Posterior cingulate gyrus (tissue), 11 donors: ENCODE measurements at regions not wholly inside any gene's neighbourhood (a gene's known extent, or its start where the extent isn't known, plus 50 kb on each side); places are given as distances from the start of the nearest gene placed in this dataset.

Experiments
- DNase-seq, 10 donors: peaks; one replicate each; pipeline versions ENCODE4 v3.0.0 to v3.0.0-alpha.2; 2020 to 2021; ENCODE audit warnings: mixed read lengths in 3 of 10
- intact Hi-C: fragments of 100-400 bp; cut with DNase I; formaldehyde crosslinking; loops from one replicate; pipeline ENCODE4 v1.15.1; 2023

DNA sequence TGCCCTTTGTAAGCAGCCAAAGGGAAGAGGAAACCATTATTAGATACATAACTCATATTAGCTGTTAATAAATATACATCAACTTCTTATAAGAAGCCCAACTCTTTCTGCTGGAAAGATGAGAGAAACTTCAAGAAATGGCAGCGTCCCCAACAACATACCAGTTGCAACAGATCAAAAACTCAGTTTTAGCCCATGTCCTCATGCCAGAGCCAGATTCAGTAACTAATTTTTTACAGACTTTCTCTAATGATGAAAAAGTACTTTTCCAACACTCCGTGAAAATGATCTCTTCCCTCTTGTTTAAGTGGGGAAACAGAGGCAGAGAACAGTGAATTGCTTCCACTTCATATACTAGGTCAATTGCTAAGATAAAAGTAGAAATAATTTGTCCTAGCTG is 206.8 kb upstream of the NUDT4 start:
- intact Hi-C loops: loop anchor here (10.0 kb wide), 1 partner anchor 194 kb away; no protein-coding TSS in a partner anchor
- no peak for DNase-seq

DNA sequence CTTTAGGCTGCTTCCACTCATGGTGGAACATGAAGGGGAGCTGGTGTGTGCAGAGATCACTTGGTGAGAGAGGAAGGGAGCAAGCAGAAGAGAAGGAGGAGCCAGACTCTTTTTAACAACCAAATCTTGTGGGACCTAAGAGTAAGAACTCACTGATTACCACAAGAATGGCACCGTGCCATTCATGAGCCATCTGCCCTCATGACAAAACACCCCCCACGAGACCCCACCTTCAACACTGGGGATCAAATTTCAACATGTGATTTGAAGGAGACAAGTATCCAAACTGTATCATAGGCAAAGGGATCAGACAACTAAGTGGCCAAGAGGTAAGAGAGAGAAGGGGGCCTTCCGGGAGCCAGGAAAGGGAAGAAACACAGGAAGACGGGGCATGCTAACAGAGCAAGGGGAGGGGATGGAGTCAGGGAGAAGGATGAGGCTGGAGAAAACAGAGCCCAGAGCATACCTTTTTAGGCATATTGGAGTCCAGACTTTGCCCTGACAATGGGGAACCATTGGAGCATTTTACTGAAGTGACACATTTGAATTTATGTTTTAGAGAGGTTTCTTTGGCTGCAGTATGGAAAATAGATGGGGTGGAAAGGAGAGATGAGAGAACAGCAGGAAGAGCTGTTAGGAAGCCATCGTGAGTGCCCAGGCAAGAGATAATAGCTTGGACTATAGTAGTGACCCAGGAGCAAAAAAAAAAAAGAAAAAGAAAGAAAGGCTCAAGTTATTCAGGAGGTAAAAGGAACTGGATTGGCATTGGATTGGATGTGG is 204.4 kb upstream of the NUDT4 start:
- intact Hi-C loops: loop anchor here (10.0 kb wide), 1 partner anchor 191 kb away; no protein-coding TSS in a partner anchor
- DNase-seq: no peak

DNA sequence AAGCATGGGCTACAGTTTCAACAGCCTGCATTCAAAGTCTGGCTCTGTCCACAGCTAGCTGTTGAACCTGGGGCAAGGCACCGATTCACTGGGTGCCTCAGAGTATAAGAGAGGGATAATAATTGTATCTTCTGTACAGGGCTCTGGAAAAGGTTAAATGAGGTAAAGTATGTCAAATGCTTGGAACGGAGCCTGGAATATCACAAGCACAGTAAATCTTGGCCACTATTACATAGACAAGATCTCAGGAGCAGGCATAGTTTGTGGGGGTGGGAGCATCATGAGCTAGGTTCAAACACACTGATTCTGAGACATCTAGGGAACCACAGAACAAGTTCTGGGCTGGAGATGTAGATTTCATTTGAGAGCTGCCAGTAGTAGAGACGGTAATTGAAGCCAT is 203.7 kb upstream of the NUDT4 start:
- DNase-seq: no peak

DNA sequence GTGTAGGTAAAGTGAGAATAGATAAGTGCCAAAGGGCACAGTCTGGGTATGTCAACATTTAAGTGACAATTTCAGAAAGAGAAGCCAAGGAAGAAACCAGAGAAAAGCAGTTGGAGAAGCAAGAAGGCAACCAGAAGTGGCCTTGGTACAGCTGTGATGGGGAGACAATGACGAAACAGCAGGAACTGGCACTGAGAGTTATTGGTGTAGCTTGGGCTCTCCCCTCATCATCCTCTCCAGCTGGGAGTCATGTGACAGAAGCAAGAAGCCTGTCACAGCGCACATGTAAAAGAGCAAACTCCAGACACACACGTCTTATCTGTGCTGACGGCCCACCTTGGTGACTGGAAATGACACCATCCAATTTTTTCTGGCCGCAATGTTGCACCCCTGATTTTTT is 203.3 kb upstream of the NUDT4 start:
- intact Hi-C loops: loop anchor here (10.0 kb wide), 1 partner anchor 190 kb away; no protein-coding TSS in a partner anchor
- DNase-seq: no peak

More for the DNA sequence above, 203.7 kb upstream of the NUDT4 start:
- intact Hi-C loops: loop anchor here (10.0 kb wide), 1 partner anchor 191 kb away; no protein-coding TSS in a partner anchor

DNA sequence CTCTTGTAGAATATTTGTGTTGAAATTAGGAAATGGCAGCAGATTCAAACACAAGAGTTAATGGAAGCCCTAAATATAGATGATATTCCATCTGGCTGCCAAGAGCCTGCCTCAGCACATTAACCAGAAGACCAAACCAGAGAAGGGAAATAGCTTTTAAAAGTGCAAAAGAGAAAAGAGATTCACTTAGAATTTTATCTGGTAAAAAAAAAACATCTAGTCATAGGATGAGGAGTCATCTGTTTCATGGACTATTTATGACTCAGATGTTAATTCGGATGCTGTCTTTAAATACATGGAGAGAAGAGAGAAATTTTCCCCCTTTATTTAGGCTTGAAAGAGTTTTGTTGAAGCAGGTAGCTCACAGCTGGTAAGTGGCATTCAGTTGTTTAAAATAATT is 201.6 kb upstream of the NUDT4 start:
- intact Hi-C loops: loop anchor here (10.0 kb wide), 1 partner anchor 189 kb away; no protein-coding TSS in a partner anchor
- no peak for DNase-seq

DNA sequence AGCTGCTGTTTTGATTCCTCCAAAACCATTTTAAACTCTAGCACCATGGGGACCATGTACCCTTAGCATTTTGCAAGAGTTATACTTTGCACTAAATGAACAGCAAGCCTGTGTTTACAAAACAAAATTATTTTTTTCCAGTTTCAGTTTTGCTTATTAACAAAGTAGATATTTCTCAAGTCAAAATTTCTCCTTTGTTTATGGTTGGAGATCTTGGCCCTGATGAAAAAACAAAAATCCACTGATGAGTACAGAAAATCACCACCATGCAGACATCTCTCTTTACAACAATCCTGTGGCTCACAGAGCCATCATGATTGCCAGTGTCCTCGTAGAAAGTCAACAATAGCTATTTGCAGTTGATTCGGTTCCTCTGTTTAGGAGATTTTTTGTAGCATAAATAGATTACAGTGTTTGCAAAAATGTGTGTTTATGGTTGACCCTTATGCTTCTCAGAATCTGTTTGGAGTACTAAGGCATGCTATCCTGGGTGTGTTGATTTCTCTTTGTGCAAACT is 201.1 kb upstream of the NUDT4 start:
- no peak for DNase-seq
- intact Hi-C loops: loop anchor here (10.0 kb wide), 1 partner anchor 188 kb away; no protein-coding TSS in a partner anchor

DNA sequence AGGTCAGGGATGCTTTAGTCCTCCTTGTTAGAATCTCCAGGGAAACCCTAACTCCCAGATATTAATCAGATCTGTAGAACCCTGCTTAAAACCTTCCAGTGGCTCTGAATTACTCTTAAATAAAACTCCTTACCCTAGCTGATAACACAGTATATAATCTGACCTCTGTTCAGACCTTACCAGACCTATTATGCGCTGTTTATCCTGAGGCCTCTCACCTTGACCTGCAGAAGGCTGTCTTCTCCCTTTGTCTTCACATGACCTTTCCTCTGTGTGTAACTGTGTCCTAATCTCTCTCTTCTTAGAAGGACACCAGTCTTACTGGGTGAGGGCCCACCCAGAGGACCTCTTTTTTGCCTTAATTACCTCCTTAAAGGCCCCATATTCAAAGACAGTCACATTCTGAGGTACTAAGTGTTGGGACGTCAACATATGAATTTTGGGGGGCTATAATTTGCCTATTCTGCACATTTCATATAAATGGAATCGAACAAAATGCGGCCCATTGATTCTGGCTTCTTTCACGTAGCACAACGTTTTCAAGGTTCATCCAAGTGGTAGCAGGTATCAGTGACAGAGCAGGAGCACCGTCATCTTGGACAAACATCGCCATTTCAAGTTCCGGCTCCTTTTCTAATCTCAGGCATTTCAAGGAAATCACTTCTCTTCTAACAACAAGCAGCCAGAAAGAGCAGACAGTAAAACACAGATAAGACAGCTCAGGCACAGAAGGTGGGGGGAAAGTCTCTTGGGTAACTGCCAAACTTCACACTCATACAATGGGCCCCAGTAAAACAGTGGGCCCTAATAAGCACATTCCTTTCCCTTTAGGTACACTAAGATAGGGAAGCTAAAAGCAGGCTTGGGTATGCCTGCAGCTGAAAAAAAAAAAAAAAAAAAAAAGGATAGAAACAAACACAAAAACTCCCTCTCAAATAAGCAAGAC is 200.2 kb upstream of the NUDT4 start:
- intact Hi-C loops: loop anchor here (10.0 kb wide), 1 partner anchor 187 kb away; no protein-coding TSS in a partner anchor
- DNase-seq: no peak

DNA sequence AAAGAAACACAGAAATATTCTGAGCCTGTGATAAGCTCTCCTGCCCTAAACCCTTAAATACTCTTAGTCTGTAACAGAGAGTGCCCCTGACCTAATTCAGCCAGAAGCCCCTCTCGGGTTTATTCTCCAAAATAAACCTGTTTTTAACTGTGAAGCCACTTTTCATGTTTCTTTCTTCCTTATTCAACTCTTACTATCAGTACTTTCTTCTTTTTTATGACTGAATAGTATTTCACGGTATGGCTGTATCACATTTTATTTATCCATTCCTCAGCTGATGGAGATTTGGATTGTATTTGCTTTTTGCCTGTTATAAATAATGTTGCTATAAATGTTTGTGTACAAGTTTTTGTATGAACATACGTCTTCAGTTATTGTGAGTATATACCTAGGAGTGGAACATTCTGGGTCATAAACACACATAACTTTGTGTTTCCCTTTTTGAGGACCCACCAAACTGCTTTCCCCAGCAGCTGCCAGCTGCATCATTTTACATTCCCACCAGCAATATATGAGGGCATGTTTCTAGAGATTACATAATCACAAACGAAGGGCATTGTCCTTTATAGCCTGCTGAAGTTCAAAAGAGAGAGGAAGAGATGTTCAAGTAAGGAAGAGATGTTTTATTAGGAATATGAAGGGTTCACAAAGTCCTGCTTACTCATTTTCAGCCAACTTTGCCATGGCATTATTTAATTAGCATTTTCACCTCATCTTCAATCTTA is 199.4 kb upstream of the NUDT4 start:
- no peak for DNase-seq
- intact Hi-C loops: loop anchor here (10.0 kb wide), 1 partner anchor 186 kb away; no protein-coding TSS in a partner anchor

DNA sequence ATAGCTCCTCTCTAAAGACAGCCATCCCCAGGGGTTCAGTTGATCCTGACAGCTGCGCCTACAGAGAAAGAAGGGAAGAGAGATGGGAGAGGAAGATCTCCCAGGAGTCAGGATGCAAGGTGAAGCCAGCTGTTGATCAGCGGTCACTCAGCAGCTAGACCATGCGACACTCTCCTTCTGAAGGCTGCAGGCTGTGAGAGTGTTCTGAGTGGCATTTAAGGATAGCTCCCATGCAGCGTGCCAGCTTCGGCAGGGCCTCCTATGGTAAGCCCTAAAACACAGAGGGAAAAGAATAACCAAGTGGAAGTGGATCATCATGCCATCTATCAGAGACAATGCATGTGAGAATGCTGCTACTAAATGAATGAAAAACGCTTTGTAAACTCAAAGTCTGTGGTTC is 197.9 kb upstream of the NUDT4 start:
- intact Hi-C loops: loop anchor here (10.0 kb wide), 1 partner anchor 185 kb away; no protein-coding TSS in a partner anchor

DNA sequence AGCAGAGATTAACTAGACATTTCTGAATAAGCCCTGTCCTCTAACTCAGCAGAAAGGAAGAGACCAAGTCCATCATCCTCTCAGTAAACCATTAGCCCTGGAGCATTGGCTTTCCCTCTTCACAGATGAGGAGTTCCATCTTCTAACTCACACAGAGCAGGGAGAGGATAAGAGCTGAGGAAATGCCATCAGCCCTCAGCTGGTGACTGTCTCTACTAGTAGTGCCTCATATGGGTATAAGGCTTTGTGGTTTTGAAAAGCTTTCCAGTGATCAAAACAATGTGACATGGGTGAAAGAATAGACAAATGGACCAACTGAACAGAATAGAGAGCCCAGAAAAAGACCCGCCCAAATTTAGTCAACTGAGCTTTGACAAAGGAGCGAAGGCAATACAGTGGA is 197.2 kb upstream of the NUDT4 start:
- DNase-seq: no peak
- intact Hi-C loops: no loop called here

More for the DNA sequence above, 197.9 kb upstream of the NUDT4 start:
- DNase-seq: no peak

DNA sequence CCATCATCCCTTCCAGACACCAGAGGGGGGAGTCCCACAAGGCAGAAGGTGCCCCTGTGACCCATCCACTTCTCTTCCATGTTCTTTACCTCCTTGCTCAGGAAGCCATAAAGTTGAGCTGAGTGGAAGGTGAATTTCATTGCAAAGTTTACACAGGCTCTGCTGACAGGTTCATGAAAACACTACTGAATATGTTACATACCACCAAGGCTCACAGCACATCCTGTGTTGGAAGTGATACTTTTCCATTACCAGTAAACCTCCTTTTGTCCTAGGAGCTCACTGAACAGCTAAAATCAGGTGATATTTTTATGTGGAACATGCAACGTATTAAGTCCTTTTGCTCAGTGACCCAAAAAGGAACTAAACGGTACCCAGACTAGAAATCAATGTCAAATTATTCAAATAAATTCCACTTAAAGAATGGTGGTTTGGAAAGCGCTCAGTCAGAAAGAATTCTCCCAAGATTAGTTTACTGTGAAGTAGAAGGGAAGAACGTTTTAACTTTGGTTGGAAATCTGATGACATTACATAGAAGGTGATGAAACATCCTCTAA is 196.2 kb upstream of the NUDT4 start:
- intact Hi-C loops: no loop called here
- DNase-seq: no peak

DNA sequence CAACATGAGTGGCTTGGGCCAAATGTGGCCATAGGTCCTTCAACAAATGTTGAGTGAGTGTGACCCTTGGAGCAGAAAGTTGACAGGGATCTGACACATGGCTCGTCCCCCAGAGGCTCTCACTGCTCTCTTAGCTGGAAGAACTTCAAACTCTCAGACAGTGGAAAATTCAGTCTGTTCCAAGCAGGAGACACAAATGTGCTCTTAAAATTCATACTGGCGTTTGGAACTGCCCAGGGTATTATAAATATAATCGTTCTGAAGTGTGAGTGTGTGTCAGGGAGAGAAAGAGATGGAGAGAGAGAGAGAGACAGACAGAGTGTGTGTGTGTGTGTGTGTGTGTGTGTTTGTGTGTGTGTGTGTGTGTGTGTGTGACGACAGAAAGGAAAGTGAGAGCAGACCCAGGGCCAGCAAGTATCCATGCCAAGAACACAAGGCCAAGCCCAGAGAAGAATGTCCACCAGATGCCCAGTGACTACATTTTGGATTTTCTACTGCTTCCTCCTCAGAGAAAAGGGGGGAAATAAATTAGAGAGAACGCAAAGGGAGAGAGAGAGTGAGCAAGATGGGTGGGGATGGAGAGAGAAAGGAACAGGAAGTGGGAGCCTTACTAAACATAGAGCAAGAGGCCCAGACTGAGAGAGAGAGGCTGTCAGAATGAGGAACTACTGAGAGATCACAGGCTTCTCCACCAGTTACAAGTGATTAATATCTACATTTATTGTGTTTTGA is 193.6 kb upstream of the NUDT4 start:
- intact Hi-C loops: no loop called here
- DNase-seq: no peak

DNA sequence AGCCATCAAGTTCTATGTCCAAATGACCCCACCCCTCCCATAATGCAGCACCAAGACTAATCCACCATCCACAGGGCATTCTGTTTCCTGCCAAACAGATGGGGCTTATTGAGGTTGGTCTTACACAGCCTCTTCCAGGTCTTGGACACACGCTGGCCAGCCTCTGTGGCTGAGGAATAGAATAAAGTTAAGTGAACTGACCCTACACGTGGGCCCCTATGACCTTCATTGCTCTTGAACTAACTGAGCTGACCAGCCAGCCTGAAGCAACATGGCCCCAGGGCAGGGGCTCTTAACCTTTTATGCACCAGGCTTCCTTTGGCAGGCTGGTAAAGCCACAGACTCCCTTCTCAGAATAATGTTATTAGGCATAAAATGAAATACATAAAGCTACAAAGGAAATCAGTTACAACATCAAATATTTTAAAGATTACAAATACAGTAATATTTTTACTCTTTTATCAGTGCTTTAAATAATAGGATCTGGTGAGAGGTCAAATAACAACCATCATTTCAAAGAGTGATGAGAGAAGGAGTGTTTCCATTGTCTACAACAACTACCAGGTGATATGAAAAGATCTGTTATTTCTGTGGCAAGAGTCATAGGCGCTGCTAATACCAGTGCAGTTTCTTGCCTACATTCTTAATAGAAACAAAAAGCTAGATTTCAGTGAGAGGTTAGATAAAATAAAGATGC is 192.9 kb upstream of the NUDT4 start:
- no peak for DNase-seq
- intact Hi-C loops: no loop called here

DNA sequence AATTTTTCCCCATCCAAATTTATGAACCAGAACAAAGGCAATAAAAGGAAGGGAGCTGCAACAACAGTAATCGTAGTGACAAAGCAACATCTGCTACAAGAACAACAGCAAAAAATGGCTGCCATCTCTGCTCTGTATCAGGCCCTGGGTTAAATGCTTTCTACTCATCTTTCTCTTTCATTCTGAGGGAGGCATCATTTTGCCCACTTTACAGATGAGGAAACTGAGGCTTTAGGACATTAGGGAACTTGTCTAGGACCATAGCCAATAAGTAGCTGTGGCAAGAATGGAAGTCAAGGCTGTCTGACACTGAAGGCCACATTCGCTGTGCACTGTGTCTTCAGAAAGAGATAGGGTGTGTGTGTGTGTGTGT is 192.4 kb upstream of the NUDT4 start:
- intact Hi-C loops: no loop called here
- no peak for DNase-seq

DNA sequence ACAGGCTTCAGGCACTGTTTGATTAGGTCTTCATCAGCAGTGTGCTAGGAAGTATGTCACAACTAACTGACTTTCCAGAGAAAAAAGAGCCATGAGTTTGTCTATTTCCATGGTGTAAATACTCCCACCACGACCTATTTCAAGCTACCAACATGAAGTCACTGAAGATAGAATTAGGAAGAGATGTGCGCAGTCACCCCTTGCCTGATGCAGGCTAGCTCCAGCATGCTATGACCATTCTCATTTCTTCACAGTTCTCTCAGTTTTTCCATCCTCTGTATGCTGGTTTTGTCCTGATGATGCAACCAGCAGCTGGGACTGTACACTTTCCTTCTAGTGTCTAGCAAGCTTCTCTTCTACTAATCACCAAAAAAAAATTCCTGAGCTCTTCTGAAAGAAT is 191.6 kb upstream of the NUDT4 start:
- no peak for DNase-seq
- intact Hi-C loops: no loop called here

DNA sequence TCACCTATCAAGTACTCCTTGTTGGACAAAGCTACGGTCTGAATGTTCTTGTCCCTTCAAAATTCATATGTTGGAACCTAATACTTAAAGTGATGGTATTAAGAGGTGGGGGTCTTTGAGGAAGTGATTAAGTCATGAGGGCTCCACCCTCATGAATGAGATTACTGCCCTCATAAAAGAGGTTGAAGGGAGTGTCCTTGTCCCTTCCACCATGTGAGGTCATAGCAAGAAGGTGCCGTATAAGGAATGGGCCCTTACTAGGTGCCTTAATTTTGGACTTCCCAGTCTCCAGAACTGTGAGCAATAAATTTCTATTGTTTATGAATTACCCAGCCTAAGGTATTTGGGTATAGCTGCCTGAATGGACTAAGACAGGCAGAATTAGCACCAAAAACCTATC is 191.1 kb upstream of the NUDT4 start:
- intact Hi-C loops: no loop called here
- DNase-seq: no peak

DNA sequence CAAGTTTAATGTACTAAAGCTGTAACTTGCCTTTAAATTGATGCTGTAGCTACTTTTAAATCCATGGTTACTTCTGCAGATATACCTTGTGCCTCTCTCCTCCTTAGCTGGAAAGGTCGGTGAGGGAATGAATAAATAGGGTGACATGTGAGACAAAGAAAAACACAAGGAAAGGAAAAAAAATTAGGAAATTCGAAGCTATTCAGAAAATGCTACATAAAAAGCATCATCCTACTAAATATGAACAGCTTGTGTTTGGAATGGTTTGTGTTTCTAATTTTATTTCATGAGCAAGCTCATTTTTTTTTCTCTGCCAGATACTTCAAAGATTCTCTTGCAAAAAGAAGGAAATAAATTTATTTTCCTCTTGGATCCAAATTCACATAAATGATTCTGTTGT is 186.3 kb upstream of the NUDT4 start:
- intact Hi-C loops: no loop called here

DNA sequence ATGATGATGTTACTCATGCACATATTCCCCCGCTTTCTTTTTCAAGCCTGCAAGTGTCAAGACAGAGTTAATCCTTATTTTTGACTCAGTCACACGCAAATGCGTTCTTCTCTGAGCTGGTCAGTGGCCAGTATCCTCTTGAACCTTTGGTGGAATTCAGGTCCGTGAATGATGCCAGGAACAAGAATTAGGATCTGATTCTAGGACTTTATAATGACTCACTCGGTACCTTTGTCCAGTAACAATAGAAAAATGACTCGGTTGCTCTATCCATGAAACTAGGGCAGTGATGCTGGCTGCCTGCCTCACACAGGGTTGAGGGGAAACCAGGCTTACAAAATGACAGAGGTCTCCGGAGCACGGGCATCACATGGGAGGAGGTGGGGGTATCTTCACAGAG is 185.8 kb upstream of the NUDT4 start:
- intact Hi-C loops: no loop called here
- DNase-seq: peak in 2 of 10 donors; percentile 36 to 82

More for the DNA sequence above, 186.3 kb upstream of the NUDT4 start:
- no peak for DNase-seq

DNA sequence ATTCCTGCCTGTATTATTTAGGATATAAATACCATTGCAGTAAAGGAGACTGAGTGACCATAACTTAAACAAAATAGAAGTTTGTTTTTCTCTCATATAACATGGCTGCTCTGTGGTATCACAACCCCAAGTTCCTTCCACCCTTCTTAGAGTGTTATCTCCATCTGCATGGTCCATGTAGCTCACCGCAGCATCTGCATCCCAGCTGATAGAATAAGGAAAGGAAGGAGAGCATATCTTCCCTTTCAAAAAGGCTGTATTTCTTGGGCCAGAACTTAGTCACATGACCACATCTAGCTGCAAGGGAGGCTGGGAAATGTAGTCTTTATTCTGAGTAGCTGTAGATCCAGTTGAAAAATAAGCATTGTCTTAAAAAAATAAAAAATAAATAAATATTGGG is 184.8 kb upstream of the NUDT4 start:
- intact Hi-C loops: no loop called here
- DNase-seq: no peak
